GM12875 (cell line): ENCODE measurements at regions not wholly inside any gene's neighbourhood (a gene's known extent, or its start where the extent isn't known, plus 50 kb on each side); places are given as distances from the start of the nearest gene placed in this dataset.

Source experiments
- H3K4me3 ChIP-seq: one replicate; pipeline ENCODE4 v1.5.1; 2011; ENCODE audit warnings: low read depth, low read length, control low read depth
- CTCF ChIP-seq: IDR thresholded peaks from 2 replicates; pipeline ENCODE4 v1.5.1; 2011; ENCODE audit warnings: low read depth, mild to moderate bottlenecking, control low read depth, inconsistent platforms, low read length, moderate library complexity, borderline replicate concordance; ENCODE audit not compliant: insufficient read depth

GRCh38 chr5:6158974-6159831, 219.1 kb downstream of the MED10 start:
- H3K4me3 ChIP-seq = no peak overlapping the region

GRCh38 chr5:6154216-6154615, 224.1 kb downstream of the MED10 start:
- no peak for TF ChIP-seq CTCF

More at GRCh38 chr5:6158974-6159831, 219.1 kb downstream of the MED10 start:
- TF ChIP-seq CTCF = no peak

GRCh38 chr5:6146271-6146670, 232.1 kb downstream of the MED10 start:
- H3K4me3 ChIP-seq = no peak overlapping the region
- TF ChIP-seq CTCF = no peak

More at GRCh38 chr5:6154216-6154615, 224.1 kb downstream of the MED10 start:
- no peak overlapping the region for H3K4me3 ChIP-seq

- no peak overlapping the region for H3K4me3 ChIP-seq
- no peak for TF ChIP-seq CTCF
Measured at GRCh38 chr5:6145616-6146237, 232.6 kb downstream of the MED10 start.

GRCh38 chr5:6143523-6143922, 234.8 kb downstream of the MED10 start:
- no peak overlapping the region for H3K4me3 ChIP-seq
- no peak for TF ChIP-seq CTCF

- no peak overlapping the region for H3K4me3 ChIP-seq
- TF ChIP-seq CTCF = no peak
Measured at GRCh38 chr5:6142353-6142752, 236.0 kb downstream of the MED10 start.

GRCh38 chr5:6140219-6140618, 238.1 kb downstream of the MED10 start:
- no peak overlapping the region for H3K4me3 ChIP-seq
- no peak for TF ChIP-seq CTCF
